SH-SY5Y (cell line): ENCODE measurements at regions not wholly inside any gene's neighbourhood (a gene's known extent, or its start where the extent isn't known, plus 50 kb on each side); places are given as distances from the start of the nearest gene placed in this dataset.

Source experiments
- GATA2 ChIP-seq: IDR thresholded peaks from 2 replicates; pipeline ENCODE4 v1.6.1; 2011; ENCODE audit warnings: mild to moderate bottlenecking, low read depth, low read length
- GATA3 ChIP-seq: IDR thresholded peaks from 2 replicates; pipeline ENCODE4 v1.6.1; 2011; ENCODE audit warnings: low read depth, mild to moderate bottlenecking, low read length, moderate library complexity

GRCh38 chr10:125484035-125484732, 198.8 kb downstream of the TEX36 start:
- TF ChIP-seq GATA2 (no peak), GATA3 (no peak)
